H9 (cell line): ENCODE measurements at regions not wholly inside any gene's neighbourhood (a gene's known extent, or its start where the extent isn't known, plus 50 kb on each side); places are given as distances from the start of the nearest gene placed in this dataset.

Experiments
- DNase-seq: peaks from one replicate; pipeline ENCODE4 v3.0.0-alpha.2; 2017
- H2AFZ ChIP-seq: one replicate; pipeline ENCODE4 v1.6.1; 2013; ENCODE audit warnings: mild to moderate bottlenecking, low read length, control low read depth, moderate library complexity
- H2AK5ac ChIP-seq: 2 replicates; pipeline ENCODE4 v1.6.1; 2013; ENCODE audit warnings: low read length, control low read depth, mixed read lengths; ENCODE audit not compliant: insufficient read length
- H2BK120ac ChIP-seq: one replicate; pipeline ENCODE4 v1.6.1; 2013; ENCODE audit warnings: low read depth, mild to moderate bottlenecking, low read length, control low read depth, inconsistent platforms; ENCODE audit not compliant: poor library complexity, severe bottlenecking
- H2BK12ac ChIP-seq: 2 replicates; pipeline ENCODE4 v1.6.1; 2013; ENCODE audit warnings: low read length, control low read depth, mixed read lengths, low read depth; ENCODE audit not compliant: insufficient read length
- H2BK15ac ChIP-seq: 2 replicates; pipeline ENCODE4 v1.6.1; 2013; ENCODE audit warnings: low read depth, low read length, control low read depth
- H2BK20ac ChIP-seq: one replicate; pipeline ENCODE4 v1.6.1; 2013; ENCODE audit warnings: low read depth, mild to moderate bottlenecking, low read length, control low read depth, inconsistent platforms; ENCODE audit not compliant: poor library complexity, severe bottlenecking
- H2BK5ac ChIP-seq: 2 replicates; pipeline ENCODE4 v1.6.1; 2013; ENCODE audit warnings: low read length, control low read depth, mixed read lengths; ENCODE audit not compliant: insufficient read length
- H3K14ac ChIP-seq: 2 replicates; pipeline ENCODE4 v1.6.1; 2013; ENCODE audit warnings: low read length, control low read depth; ENCODE audit not compliant: insufficient read depth
- H3K18ac ChIP-seq: 2 replicates; pipeline ENCODE4 v1.6.1; 2013; ENCODE audit warnings: low read depth, mild to moderate bottlenecking, mixed read lengths, low read length, control low read depth; ENCODE audit not compliant: insufficient read length
- H3K23ac ChIP-seq: 2 replicates; pipeline ENCODE4 v1.6.1; 2013; ENCODE audit warnings: low read length, control low read depth, mixed read lengths, low read depth; ENCODE audit not compliant: insufficient read length
- H3K23me2 ChIP-seq: 2 replicates; pipeline ENCODE4 v1.6.1; 2013; ENCODE audit warnings: low read depth, mild to moderate bottlenecking, mixed read lengths, low read length, control low read depth; ENCODE audit not compliant: insufficient read length, poor library complexity, severe bottlenecking
- H3K27ac ChIP-seq: 2 replicates; pipeline ENCODE4 v1.5.1; 2013; ENCODE audit warnings: low read length, control low read depth, mixed read lengths, low read depth; ENCODE audit not compliant: insufficient read length
- H3K27me3 ChIP-seq: 2 replicates; pipeline ENCODE4 v1.6.1; 2013; ENCODE audit warnings: low read length, control low read depth, inconsistent platforms; ENCODE audit not compliant: insufficient read depth
- H3K4ac ChIP-seq: 2 replicates; pipeline ENCODE4 v1.6.1; 2013; ENCODE audit warnings: low read depth, mild to moderate bottlenecking, control low read depth, inconsistent platforms, low read length, moderate library complexity
- H3K4me1 ChIP-seq: 2 replicates; pipeline ENCODE4 v1.6.1; 2013; ENCODE audit warnings: low read length, control low read depth, inconsistent platforms; ENCODE audit not compliant: insufficient read depth
- H3K4me2 ChIP-seq: 2 replicates; pipeline ENCODE4 v1.6.1; 2013; ENCODE audit warnings: low read length, control low read depth, mixed read lengths; ENCODE audit not compliant: insufficient read length, insufficient read depth
- H3K56ac ChIP-seq: 2 replicates; pipeline ENCODE4 v1.6.1; 2013; ENCODE audit warnings: low read depth, mild to moderate bottlenecking, mixed read lengths, low read length, control low read depth; ENCODE audit not compliant: insufficient read length
- H3K79me1 ChIP-seq: 2 replicates; pipeline ENCODE4 v1.6.1; 2013; ENCODE audit warnings: low read depth, mild to moderate bottlenecking, moderate library complexity, low read length, control low read depth, inconsistent platforms; ENCODE audit not compliant: insufficient read depth, poor library complexity, severe bottlenecking
- H3K79me2 ChIP-seq: 2 replicates; pipeline ENCODE4 v1.6.1; 2013; ENCODE audit warnings: low read length, control low read depth, inconsistent platforms; ENCODE audit not compliant: insufficient read depth
- H3K9ac ChIP-seq: 2 replicates; pipeline ENCODE4 v1.6.1; 2013; ENCODE audit warnings: low read length, control low read depth, mixed read lengths; ENCODE audit not compliant: insufficient read length; ENCODE audit errors: extremely low read depth
- H3K9me3 ChIP-seq: one replicate; pipeline ENCODE4 v1.6.1; 2013; ENCODE audit warnings: low read depth, low read length, inconsistent platforms; ENCODE audit not compliant: control insufficient read depth
- H3T11ph ChIP-seq: one replicate; pipeline ENCODE4 v1.6.1; 2013; ENCODE audit warnings: mild to moderate bottlenecking, low read length, control low read depth, inconsistent platforms
- H4K20me1 ChIP-seq: one replicate; pipeline ENCODE4 v1.6.1; 2013; ENCODE audit not compliant: control insufficient read depth, insufficient read length, insufficient read depth
- H4K5ac ChIP-seq: 2 replicates; pipeline ENCODE4 v1.6.1; 2013; ENCODE audit warnings: low read depth, mild to moderate bottlenecking, mixed read lengths, low read length, control low read depth; ENCODE audit not compliant: insufficient read length
- H4K8ac ChIP-seq: replicated peaks from 2 replicates; pipeline ENCODE4 v1.6.1; 2013; ENCODE audit warnings: low read length, control low read depth, mixed read lengths, low read depth; ENCODE audit not compliant: insufficient read length
- H4K91ac ChIP-seq: 2 replicates; pipeline ENCODE4 v1.6.1; 2013; ENCODE audit warnings: low read depth, mild to moderate bottlenecking, moderate library complexity, mixed read lengths, low read length, control low read depth; ENCODE audit not compliant: insufficient read length
- H3K27ac Mint-ChIP-seq, 3 experiments: 2 replicates in 2 of 3; 3 replicates in 1 of 3; pipeline ENCODE4 v1.8.0; 2020 to 2021; ENCODE audit warnings: mixed read lengths in 3 of 3, mild to moderate bottlenecking in 1 of 3, moderate library complexity in 1 of 3
- H3K27me3 Mint-ChIP-seq: 2 replicates; pipeline ENCODE4 v1.8.0; 2021; ENCODE audit warnings: low read depth, mild to moderate bottlenecking, moderate library complexity, mixed read lengths
- H3K36me3 Mint-ChIP-seq, 3 experiments: 2 replicates in 2 of 3; 3 replicates in 1 of 3; pipeline ENCODE4 v1.8.0; 2020 to 2021; ENCODE audit warnings: low read depth in 3 of 3, mixed read lengths in 3 of 3; ENCODE audit not compliant: insufficient read depth in 1 of 3
- H3K4me1 Mint-ChIP-seq, 2 experiments: 2 replicates each; pipeline ENCODE4 v1.8.0; 2020; ENCODE audit warnings: mixed read lengths in 2 of 2
- H3K4me3 Mint-ChIP-seq, 2 experiments: 2 replicates in 1 of 2; 3 replicates in 1 of 2; pipeline ENCODE4 v1.8.0; 2020 to 2021; ENCODE audit warnings: mild to moderate bottlenecking in 2 of 2, mixed read lengths in 2 of 2, moderate library complexity in 1 of 2
- H3K9me3 Mint-ChIP-seq, 2 experiments: 2 replicates in 1 of 2; 3 replicates in 1 of 2; pipeline ENCODE4 v1.8.0; 2020; ENCODE audit warnings: mild to moderate bottlenecking in 2 of 2, mixed read lengths in 2 of 2, moderate library complexity in 1 of 2
- WGBS: extraction: QIAGEN DNeasy Blood & Tissue Kit; methylation state at CpG from one replicate; pipeline ENCODE4 v1.1.7; 2013; ENCODE audit warnings: missing lambda C conversion rate, low lambda C conversion rate, mixed read lengths; ENCODE audit not compliant: insufficient read length; ENCODE audit errors: extremely low coverage; 5-methylcytosine and 5-hydroxymethylcytosine counted together
- TF ChIP-seq, protein P1 (sequence below): fragments of 200-600 bp; sonication (generic); conservative IDR thresholded peaks from 3 replicates; pipeline ENCODE4 v1.8.0; 2021; ENCODE audit warnings: antibody characterized with exemption, mild to moderate bottlenecking

DNA sequence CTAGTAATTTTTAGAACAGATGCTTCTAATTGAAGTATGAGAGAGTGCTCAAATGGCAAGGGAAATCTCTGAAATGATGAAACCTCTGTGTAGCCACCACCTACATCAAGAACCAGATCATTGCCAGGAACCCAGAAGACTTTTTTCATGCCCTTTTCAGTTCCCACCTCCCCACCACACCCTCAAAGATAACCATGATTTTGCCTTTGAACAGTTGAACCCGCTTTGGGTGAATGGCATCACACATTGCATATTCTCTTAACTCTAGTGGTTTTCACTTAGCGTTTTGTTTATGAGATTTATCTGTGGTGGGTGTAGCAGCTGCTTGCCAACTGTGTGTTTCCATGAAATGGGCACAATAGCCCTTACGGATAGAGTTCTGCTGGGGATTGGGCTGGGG lies 142.9 kb upstream of the HDAC4 start:
- Histone ChIP-seq H3K9me3 (no peaks in the 10 kb centered on the region), H2BK5ac (no peak overlapping the region), H3K56ac (no peak overlapping the region), H2BK15ac (no peak overlapping the region), H3K9ac (no peak overlapping the region), H3K27ac (no peak overlapping the region), H4K20me1 (no peaks in the 10 kb centered on the region), H3K79me2 (no peaks in the 10 kb centered on the region), H3K23me2 (no peaks in the 10 kb centered on the region), H3T11ph (no peak overlapping the region), H2BK12ac (no peak overlapping the region), H3K27me3 (no peaks in the 10 kb centered on the region), H3K14ac (no peak overlapping the region), H2BK20ac (no peak overlapping the region), H3K18ac (no peak overlapping the region), H3K79me1 (no peaks in the 10 kb centered on the region), H4K8ac (no peak overlapping the region), H3K4me1 (no peaks in the 10 kb centered on the region), H2BK120ac (no peak overlapping the region), H3K4ac (no peak overlapping the region), H4K91ac (no peak overlapping the region), H3K23ac (no peak overlapping the region), H4K5ac (no peak overlapping the region), H2AFZ (no peak overlapping the region), H3K4me2 (no peak overlapping the region), H2AK5ac (no peak overlapping the region)
- TF ChIP-seq, protein P1, sequence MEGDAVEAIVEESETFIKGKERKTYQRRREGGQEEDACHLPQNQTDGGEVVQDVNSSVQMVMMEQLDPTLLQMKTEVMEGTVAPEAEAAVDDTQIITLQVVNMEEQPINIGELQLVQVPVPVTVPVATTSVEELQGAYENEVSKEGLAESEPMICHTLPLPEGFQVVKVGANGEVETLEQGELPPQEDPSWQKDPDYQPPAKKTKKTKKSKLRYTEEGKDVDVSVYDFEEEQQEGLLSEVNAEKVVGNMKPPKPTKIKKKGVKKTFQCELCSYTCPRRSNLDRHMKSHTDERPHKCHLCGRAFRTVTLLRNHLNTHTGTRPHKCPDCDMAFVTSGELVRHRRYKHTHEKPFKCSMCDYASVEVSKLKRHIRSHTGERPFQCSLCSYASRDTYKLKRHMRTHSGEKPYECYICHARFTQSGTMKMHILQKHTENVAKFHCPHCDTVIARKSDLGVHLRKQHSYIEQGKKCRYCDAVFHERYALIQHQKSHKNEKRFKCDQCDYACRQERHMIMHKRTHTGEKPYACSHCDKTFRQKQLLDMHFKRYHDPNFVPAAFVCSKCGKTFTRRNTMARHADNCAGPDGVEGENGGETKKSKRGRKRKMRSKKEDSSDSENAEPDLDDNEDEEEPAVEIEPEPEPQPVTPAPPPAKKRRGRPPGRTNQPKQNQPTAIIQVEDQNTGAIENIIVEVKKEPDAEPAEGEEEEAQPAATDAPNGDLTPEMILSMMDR: no peak
- Mint-ChIP-seq H3K36me3 (no peaks in the 10 kb centered on the region), H3K4me1 (no peaks in the 10 kb centered on the region), H3K27ac (no peak overlapping the region; a peak in 1 of 7 replicates), H3K27me3 (peaks cover 13% of the 10 kb centered on the region), H3K4me3 (no peak overlapping the region), H3K9me3 (peaks cover 0 to 3% of the 10 kb centered on the region in 2 experiments; a peak in 2 of 5 replicates)
- no peak for DNase-seq
- no CpG with 5 or more reads among the region's 3 CpGs for WGBS
